PC-3 (cell line): ENCODE measurements at regions not wholly inside any gene's neighbourhood (a gene's known extent, or its start where the extent isn't known, plus 50 kb on each side); places are given as distances from the start of the nearest gene placed in this dataset.

ENCODE experiments used
- CTCF ChIP-seq: fragments of 300-600 bp; sonication (generic); conservative IDR thresholded peaks from 2 replicates; pipeline ENCODE4 v1.5.1; 2017; ENCODE audit warnings: antibody characterized with exemption, low read depth, mild to moderate bottlenecking, low read length
- EZH2phosphoT487 ChIP-seq: fragments of 300-600 bp; sonication (generic); IDR thresholded peaks from 2 replicates; pipeline ENCODE4 v1.6.1; 2018; ENCODE audit warnings: mild to moderate bottlenecking, antibody characterized with exemption, low read length, borderline replicate concordance

- TF ChIP-seq EZH2phosphoT487 (no peak), CTCF (no peak)
Measured at GRCh38 chr14:98622208-98623051, 649.6 kb downstream of the BCL11B start.
